PC-3 (cell line): ENCODE measurements at regions not wholly inside any gene's neighbourhood (a gene's known extent, or its start where the extent isn't known, plus 50 kb on each side); places are given as distances from the start of the nearest gene placed in this dataset.

Source experiments
- EZH2 ChIP-seq: fragments of 300-600 bp; sonication (generic); IDR thresholded peaks from one replicate; pipeline ENCODE4 v1.6.1; 2017; ENCODE audit warnings: antibody characterized with exemption, mild to moderate bottlenecking, low read length; ENCODE audit not compliant: unreplicated experiment
- EZH2phosphoT487 ChIP-seq: fragments of 300-600 bp; sonication (generic); IDR thresholded peaks from 2 replicates; pipeline ENCODE4 v1.6.1; 2018; ENCODE audit warnings: mild to moderate bottlenecking, antibody characterized with exemption, low read length, borderline replicate concordance
- TF ChIP-seq, protein P1 (sequence below): fragments of 300-600 bp; sonication (generic); conservative IDR thresholded peaks from 2 replicates; pipeline ENCODE4 v1.5.1; 2017; ENCODE audit warnings: antibody characterized with exemption, low read depth, mild to moderate bottlenecking, low read length

DNA sequence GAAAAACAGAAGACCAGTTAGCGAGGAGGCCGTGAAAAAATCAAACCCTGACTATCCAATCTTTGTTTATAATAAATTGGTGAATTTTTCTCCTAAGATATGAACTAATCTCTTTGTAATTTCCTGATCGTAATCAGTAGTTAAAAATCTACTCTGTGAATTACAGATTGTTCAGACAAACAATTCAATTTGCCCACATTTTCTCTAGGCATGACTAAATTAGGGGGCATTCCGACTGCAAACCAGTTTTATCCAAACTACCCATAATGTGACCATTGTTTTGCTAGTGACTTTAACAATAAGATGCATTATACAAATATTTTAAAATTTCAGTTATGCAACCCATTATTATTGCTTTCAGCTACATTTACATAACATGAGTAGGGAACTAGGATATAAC, 546.9 kb upstream of the ADAMTS5 start:
- TF ChIP-seq, protein P1, sequence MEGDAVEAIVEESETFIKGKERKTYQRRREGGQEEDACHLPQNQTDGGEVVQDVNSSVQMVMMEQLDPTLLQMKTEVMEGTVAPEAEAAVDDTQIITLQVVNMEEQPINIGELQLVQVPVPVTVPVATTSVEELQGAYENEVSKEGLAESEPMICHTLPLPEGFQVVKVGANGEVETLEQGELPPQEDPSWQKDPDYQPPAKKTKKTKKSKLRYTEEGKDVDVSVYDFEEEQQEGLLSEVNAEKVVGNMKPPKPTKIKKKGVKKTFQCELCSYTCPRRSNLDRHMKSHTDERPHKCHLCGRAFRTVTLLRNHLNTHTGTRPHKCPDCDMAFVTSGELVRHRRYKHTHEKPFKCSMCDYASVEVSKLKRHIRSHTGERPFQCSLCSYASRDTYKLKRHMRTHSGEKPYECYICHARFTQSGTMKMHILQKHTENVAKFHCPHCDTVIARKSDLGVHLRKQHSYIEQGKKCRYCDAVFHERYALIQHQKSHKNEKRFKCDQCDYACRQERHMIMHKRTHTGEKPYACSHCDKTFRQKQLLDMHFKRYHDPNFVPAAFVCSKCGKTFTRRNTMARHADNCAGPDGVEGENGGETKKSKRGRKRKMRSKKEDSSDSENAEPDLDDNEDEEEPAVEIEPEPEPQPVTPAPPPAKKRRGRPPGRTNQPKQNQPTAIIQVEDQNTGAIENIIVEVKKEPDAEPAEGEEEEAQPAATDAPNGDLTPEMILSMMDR = no peak
- TF ChIP-seq EZH2phosphoT487 (no peak), EZH2 (no peak)
